Esophagus (tissue), 2 donors: ENCODE measurements at regions not wholly inside any gene's neighbourhood (a gene's known extent, or its start where the extent isn't known, plus 50 kb on each side); places are given as distances from the start of the nearest gene placed in this dataset.

Experiments
- H3K27ac ChIP-seq, 2 donors: one replicate each; pipeline ENCODE4 v1.5.1; 2013; ENCODE audit warnings: low read depth in 2 of 2, mild to moderate bottlenecking in 2 of 2, inconsistent platforms in 1 of 2, low read length in 1 of 2, moderate library complexity in 1 of 2
- H3K27me3 ChIP-seq, 2 donors: one replicate each; pipeline ENCODE4 v1.6.1; 2013; ENCODE audit warnings: low read length in 2 of 2, control low read depth in 1 of 2, mild to moderate bottlenecking in 1 of 2; ENCODE audit not compliant: insufficient read depth in 2 of 2, control insufficient read depth in 1 of 2
- H3K36me3 ChIP-seq, 2 donors: one replicate each; pipeline ENCODE4 v1.6.1; 2013; ENCODE audit warnings: low read length in 1 of 2; ENCODE audit not compliant: control insufficient read depth in 2 of 2, insufficient read depth in 2 of 2
- H3K4me1 ChIP-seq, 2 donors: one replicate each; pipeline ENCODE4 v1.6.1; 2013; ENCODE audit warnings: low read length in 1 of 2; ENCODE audit not compliant: control insufficient read depth in 2 of 2, insufficient read depth in 2 of 2
- H3K4me3 ChIP-seq, 2 donors: one replicate each; pipeline ENCODE4 v1.5.1; 2013; ENCODE audit warnings: low read length in 2 of 2, mild to moderate bottlenecking in 2 of 2, low read depth in 1 of 2, moderate library complexity in 1 of 2
- H3K9me3 ChIP-seq, 2 donors: one replicate each; pipeline ENCODE4 v1.6.1; 2013; ENCODE audit warnings: mild to moderate bottlenecking in 2 of 2, low read depth in 1 of 2, low read length in 1 of 2, moderate library complexity in 1 of 2; ENCODE audit not compliant: control insufficient read depth in 2 of 2, insufficient read depth in 1 of 2
- WGBS, 2 donors: extraction: QIAGEN DNeasy Blood & Tissue Kit; methylation state at CpG; one replicate each; pipeline ENCODE4 v1.1.7; 2013; 5-methylcytosine and 5-hydroxymethylcytosine counted together
- donor health status: healthy with polysubstance abuse.
- donor health status: Bipolar disorder and iron deficiency.

DNA sequence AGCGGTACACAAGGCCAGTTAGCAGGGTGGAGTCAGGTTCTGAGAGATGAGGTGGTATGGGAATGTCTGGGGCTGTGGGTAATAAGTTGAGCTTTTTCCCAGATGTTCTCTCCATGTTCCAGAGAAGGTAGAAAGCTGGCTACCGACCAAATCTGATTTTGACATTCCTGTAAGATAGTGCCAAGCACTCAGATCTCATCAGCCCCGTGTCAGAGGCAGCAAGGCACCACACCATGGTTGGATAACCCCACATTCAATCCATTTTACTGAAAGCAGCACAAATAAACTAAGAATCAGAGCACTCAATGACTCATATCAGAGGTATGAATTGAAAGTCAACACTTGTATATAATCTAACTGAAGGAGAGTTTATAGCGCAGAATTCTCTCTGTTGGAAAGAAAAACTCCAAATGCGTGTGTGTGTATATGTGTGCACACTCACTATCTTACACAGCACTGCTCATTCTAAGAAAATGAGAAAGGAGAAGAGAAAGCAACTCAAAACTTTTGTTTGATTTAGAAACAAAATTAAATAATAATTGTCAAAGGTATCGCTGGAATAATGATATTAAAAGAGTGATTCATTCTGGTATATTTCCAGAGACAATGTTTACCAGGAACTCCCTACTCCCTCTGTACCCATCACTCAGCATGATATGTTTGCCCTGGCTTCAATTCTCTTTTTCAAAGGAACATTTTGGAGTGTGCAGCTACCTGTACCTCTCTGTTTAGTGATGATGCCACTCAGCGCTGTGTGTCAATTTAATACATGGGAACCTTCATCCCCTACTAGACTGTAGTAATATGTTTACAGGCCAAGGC is 375.1 kb upstream of the ID2 start:
- WGBS, 2 donors, result 52 to 59% methylated on average over 7 of the region's 7 CpGs
- no peaks in the 10 kb centered on the region for H3K27me3 ChIP-seq
- H3K9me3 ChIP-seq, result no peaks in the 10 kb centered on the region
- H3K4me1 ChIP-seq, result no peaks in the 10 kb centered on the region
- H3K4me3 ChIP-seq, result no peak overlapping the region
- H3K27ac ChIP-seq, result no peak overlapping the region
- no peaks in the 10 kb centered on the region for H3K36me3 ChIP-seq

DNA sequence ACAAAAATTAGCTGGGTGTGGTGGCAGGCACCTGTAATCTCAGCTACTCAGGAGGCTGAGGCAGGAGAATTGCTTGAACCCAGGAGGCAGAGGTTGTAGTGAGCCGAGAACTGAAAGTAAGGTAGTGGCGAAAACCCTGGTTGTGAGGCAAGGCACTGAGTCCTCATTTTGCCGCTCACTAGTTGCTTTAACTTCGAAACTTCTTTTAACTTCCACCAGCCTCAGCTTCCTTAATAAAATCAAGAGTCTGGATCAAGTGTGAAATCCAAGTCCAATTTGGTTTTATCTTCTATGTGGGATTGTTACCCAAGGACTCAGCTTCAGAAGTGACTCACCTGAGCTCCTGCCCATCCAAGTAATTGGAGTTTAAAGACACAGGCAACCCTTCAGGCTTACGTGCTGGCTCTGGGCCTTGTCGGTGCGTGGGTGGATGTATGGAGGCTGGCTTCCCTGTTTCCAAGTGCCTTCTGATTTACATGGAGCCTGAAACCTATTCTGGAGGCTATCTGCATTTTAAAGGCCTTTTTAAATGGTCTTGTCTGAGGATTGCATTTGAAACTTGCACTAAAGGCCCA is 374.2 kb upstream of the ID2 start:
- H3K4me3 ChIP-seq, result no peak overlapping the region
- H3K4me1 ChIP-seq, result no peaks in the 10 kb centered on the region
- H3K27ac ChIP-seq, result no peak overlapping the region
- H3K27me3 ChIP-seq, result no peaks in the 10 kb centered on the region
- H3K36me3 ChIP-seq, result no peaks in the 10 kb centered on the region
- WGBS, 2 donors, result 62 to 69% methylated on average over 7 of the region's 7 CpGs
- H3K9me3 ChIP-seq, result no peaks in the 10 kb centered on the region

DNA sequence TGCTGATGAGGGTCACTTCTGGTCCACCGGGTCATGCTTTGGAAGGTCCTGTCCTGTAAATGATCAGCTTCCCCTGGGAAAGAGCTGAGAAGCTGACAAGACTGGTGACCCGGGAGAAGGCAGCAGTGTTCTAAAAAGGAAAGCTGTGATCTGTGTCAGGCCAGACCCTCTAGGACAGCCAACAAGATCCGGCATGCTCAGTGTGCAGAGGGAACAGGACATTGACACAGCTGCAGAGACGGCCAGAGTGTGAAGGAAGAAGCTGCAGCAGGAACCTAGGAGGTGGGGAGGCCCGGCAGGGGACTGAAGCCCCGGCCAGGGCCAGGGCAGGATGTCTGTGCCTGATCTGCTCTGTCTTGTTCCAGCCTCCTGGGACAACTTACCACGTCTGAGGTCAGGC is 372.7 kb upstream of the ID2 start:
- Histone ChIP-seq H3K27ac (no peak overlapping the region), H3K36me3 (no peaks in the 10 kb centered on the region), H3K27me3 (no peaks in the 10 kb centered on the region), H3K9me3 (no peaks in the 10 kb centered on the region), H3K4me1 (peaks cover 0 to 3% of the 10 kb centered on the region in 2 donors), H3K4me3 (no peak overlapping the region)
- WGBS, 2 donors, result 70 to 74% methylated on average over 7 of the region's 7 CpGs

DNA sequence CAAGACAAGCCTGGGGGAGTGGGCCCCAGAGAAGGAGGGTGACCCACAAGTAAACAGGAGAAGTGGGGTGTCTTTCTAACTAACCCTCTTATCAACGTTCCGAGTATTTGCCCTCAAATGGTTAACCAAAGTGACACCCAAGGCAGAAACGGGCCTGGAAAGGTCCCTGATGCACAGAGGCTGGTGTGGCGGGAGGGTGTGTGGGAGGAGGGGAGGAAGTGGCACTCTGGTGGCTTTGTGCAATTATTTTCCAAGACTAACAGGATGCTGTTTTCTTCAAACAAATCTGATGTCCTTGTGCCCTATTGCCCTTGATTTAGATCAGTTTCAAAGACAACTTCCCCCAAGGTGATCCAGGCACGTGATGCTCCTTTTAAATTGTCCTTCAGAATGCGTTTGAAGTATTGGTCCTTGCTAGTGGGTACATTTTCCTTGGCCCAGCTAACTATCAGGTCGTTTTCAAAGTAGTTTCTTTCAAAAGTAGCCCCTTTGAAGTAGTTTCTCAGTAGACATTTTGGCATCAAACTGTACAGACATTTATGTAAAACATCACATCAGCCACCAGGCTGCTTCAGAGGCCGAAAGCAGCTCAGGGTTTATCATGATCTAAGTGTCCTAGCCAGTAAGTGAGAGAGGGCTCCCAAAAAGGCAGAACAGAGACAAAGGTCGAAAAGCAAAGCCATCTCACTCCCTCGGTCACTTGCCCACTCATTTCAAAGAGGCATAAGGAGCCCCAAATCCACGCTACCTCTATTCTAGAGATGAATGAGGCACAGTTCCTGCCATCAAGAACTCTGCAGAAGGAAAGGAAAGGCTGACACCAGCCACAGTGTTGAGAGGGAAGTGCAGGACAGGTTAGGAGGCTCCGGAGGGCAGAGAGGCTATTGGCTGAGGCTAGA is 371.1 kb upstream of the ID2 start:
- 68 to 69% methylated on average over 12 of the region's 12 CpGs for WGBS, 2 donors
- Histone ChIP-seq H3K27ac (no peak overlapping the region), H3K4me1 (peaks cover 0 to 3% of the 10 kb centered on the region in 2 donors), H3K4me3 (no peak overlapping the region), H3K27me3 (no peaks in the 10 kb centered on the region), H3K9me3 (no peaks in the 10 kb centered on the region), H3K36me3 (no peaks in the 10 kb centered on the region)

DNA sequence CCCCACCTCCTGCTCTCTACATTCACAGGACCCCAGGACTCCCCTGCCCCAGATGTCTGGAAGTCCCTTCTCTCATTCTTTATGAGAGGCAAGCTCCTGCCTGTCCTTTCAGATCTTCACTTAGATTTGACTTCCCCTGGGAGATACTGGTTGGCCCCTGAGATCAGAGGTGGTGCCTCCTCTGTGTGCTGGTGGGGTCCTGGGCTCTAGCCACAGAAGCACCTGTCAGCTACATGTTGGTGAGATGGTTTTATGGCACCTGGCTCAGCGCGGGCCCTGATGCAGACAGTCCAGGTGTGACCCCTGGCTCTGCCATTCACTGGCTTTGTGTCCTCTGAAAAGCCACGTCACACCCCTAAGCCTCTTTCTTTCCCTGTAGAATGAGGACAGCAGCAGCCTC is 369.6 kb upstream of the ID2 start:
- H3K27me3 ChIP-seq, result no peaks in the 10 kb centered on the region
- H3K27ac ChIP-seq, result no peak overlapping the region
- peaks cover 0 to 3% of the 10 kb centered on the region in 2 donors for H3K4me1 ChIP-seq
- WGBS, 2 donors, result 90 to 93% methylated on average over 3 of the region's 3 CpGs
- no peak overlapping the region for H3K4me3 ChIP-seq
- no peaks in the 10 kb centered on the region for H3K9me3 ChIP-seq
- H3K36me3 ChIP-seq, result no peaks in the 10 kb centered on the region

DNA sequence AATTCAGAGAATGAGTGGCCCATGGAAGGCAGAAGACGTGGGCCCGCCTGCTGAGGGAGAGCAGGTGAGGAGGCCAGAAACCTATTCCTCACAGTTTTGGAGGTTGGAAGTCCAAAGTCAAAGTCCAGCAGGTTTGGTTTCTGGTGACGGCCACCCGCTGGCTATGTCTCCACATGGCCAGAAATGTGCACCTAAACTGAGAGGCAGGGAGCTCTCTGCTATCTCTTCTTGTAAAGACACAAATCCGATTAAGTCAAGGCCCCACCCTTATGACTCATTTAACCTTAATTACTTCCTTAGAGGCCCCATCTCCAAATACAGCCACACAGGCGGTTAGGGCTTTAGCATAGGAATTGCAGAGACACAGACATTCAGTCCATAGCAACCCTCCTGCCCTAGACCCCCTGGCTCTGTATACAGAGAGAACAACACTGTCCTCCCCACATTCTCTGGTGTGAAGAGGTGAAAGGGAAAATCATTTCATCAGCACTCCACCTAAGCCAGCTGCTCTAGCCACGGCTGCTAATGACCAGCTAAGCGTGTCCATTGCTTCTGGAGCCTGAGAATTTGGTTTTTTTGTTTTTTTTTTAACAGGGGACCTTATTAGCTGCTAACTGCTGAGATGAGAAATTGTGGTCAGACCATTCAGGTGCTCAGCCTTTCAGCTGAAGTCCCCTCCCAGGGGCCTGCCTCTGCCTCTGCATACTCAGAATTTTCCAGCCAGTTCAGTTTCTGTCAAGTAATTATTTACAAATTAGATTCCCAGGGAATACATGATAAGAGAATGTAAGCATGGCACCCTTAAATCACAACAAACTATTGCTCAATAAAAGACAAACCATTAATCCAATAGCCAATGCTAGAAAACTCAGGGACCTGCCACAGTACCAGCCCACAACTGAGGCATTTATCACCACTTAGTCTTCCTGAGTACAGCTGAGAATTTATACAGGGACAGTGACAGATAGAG is 368.7 kb upstream of the ID2 start:
- Histone ChIP-seq H3K9me3 (no peaks in the 10 kb centered on the region), H3K4me1 (peaks cover 0 to 3% of the 10 kb centered on the region in 2 donors), H3K36me3 (no peaks in the 10 kb centered on the region), H3K4me3 (no peak overlapping the region), H3K27me3 (no peaks in the 10 kb centered on the region), H3K27ac (no peak overlapping the region)
- WGBS, 2 donors, result 74 to 75% methylated on average over 8 of the region's 8 CpGs

DNA sequence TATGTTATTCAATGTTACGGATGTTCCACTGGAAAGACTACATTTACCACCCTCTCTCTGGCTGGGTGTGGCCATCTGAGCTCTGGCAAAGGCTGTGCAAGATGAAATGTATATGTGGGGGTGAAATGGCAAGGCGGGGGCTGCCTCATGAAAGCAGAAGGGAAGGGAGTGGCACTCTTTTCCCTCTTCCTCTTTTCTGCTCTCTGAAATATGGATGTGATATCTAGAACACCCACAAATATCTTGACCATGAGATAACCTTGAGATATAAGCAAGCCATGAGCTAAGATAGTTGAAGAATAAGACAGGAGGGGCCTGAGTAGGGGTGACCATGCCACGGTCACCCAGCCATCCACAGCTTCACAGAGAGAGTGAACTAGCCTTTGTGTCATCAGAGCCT is 367.8 kb upstream of the ID2 start:
- no peak overlapping the region for H3K27ac ChIP-seq
- H3K27me3 ChIP-seq, result no peaks in the 10 kb centered on the region
- H3K4me1 ChIP-seq, result peaks cover 0 to 3% of the 10 kb centered on the region in 2 donors
- H3K4me3 ChIP-seq, result no peak overlapping the region
- H3K9me3 ChIP-seq, result no peaks in the 10 kb centered on the region
- H3K36me3 ChIP-seq, result no peaks in the 10 kb centered on the region
- WGBS, 2 donors, result 82 to 89% methylated on average over 3 of the region's 3 CpGs

DNA sequence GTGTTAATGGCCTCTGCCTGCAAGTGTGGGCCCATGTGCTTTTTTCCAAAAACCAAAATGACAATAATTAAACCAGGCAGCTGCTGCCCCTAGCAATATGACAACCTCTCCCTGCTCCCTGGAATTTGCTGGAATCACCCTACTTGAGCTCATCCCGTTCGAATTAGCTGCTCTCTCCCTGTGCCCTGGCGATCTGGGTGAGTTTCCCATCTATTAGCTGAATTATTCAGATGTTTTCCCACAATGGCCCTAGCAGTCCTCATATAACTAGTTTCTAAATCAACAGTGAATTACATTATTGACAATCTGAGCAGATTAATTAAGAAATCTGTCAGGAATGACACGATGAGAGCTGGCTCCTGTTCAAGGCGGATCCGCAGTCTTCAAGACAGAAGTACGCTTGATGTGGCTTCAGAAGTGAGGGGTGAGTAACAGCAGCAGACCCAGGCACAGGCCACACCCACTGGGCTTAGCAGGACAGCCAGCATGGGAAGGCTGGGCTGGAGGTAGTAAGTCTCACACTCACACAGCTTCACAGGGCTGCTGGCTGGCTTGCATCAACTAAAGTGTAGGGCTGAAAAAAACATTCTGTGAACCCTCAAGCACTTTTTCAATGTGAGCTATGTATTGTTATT is 366.2 kb upstream of the ID2 start:
- no peak overlapping the region for H3K4me3 ChIP-seq
- H3K4me1 ChIP-seq, result peaks cover 0 to 3% of the 10 kb centered on the region in 2 donors
- 72 to 81% methylated on average over 7 of the region's 7 CpGs for WGBS, 2 donors
- H3K27me3 ChIP-seq, result no peaks in the 10 kb centered on the region
- H3K36me3 ChIP-seq, result no peaks in the 10 kb centered on the region
- H3K27ac ChIP-seq, result no peak overlapping the region
- H3K9me3 ChIP-seq, result no peaks in the 10 kb centered on the region
